HCT116 (cell line): ENCODE measurements at regions not wholly inside any gene's neighbourhood (a gene's known extent, or its start where the extent isn't known, plus 50 kb on each side); places are given as distances from the start of the nearest gene placed in this dataset.

ENCODE experiments used
- CTCF ChIP-seq, 3 experiments: fragments of 200-600 bp in 1 of 3; sonication (generic) in 1 of 3; IDR thresholded peaks in 2 of 3; conservative IDR thresholded peaks in 1 of 3; 2 replicates each; pipeline ENCODE4 v1.5.1; 2012 to 2017; ENCODE audit warnings: low read depth in 2 of 3, low read length in 2 of 3, antibody characterized with exemption in 1 of 3, borderline replicate concordance in 1 of 3, control low read depth in 1 of 3, mild to moderate bottlenecking in 1 of 3, mixed read lengths in 1 of 3, mixed run types in 1 of 3, moderate library complexity in 1 of 3; ENCODE audit not compliant: insufficient read depth in 1 of 3
- POLR2A ChIP-seq: IDR thresholded peaks from 2 replicates; pipeline ENCODE4 v1.7.0; 2011; ENCODE audit warnings: borderline replicate concordance; ENCODE audit not compliant: insufficient read depth, insufficient read length; ENCODE audit errors: extremely low read depth
- SP1 ChIP-seq: IDR thresholded peaks from 2 replicates; pipeline ENCODE4 v1.6.1; 2012; ENCODE audit warnings: low read depth

GRCh38 chr17:21537302-21537701, 155.0 kb upstream of the KCNJ18 start:
- TF ChIP-seq SP1 (no peak), CTCF (IDR thresholded peaks at IDR 0.05 in 2 of 3, conservative IDR thresholded peaks at IDR 0.05 in 1 of 3; ENCODE audit: borderline replicate concordance in 1 of 3, insufficient read depth in 1 of 3, low read depth in 2 of 3, low read length in 2 of 3) (no peak), POLR2A (no peak)
